GM12878 (cell line): ENCODE measurements at regions not wholly inside any gene's neighbourhood (a gene's known extent, or its start where the extent isn't known, plus 50 kb on each side); places are given as distances from the start of the nearest gene placed in this dataset.

Experiments used
- ATAC-seq: fragments of 200-7000 bp; cut with Tn5 transposase; 3 replicates; pipeline ENCODE4 v1.9.1; 2020; ENCODE audit warnings: mild to moderate bottlenecking, moderate library complexity
- BruUV-seq: library from RNA; stranded (reverse); fragments of 400-500 nt; replicated peaks from 2 replicates; lab custom pipeline; 2021; lab: Mats Ljungman, UMichigan
- CTCF ChIA-PET: fragments of 300-600 bp; sonication (Branson Sonifier 250); formaldehyde crosslinking; extraction: SDS; loops from one replicate; lab custom pipeline; 2021; ENCODE audit warnings: inconsistent platforms; lab: Yijun Ruan, JAX
- POLR2A ChIA-PET: fragments of 350-600 bp; formaldehyde crosslinking; extraction: SDS; loops from one replicate; lab custom pipeline; 2021; ENCODE audit warnings: inconsistent platforms; lab: Charles Lee
- RAD21 ChIA-PET: fragments of 300-600 bp; sonication (Branson Sonifier 250); formaldehyde crosslinking; loops from one replicate; lab custom pipeline; 2023; ENCODE audit warnings: antibody characterized with exemption; ENCODE audit not compliant: unreplicated experiment; lab: Charles Lee
- SMC1A ChIA-PET: fragments of 300-600 bp; sonication (Branson Sonifier 250); formaldehyde crosslinking; loops from one replicate; lab custom pipeline; 2023; ENCODE audit not compliant: unreplicated experiment, uncharacterized antibody; lab: Charles Lee
- DNase-seq: peaks from one replicate; pipeline ENCODE4 v3.0.0-alpha.2; 2011; ENCODE audit warnings: low read depth, low spot score
- FAIRE-seq: peaks from 3 replicates; lab custom pipeline; 2011; peaks lifted over from hg19 to GRCh38; lab: Jason Lieb, UNC
- H2AFZ ChIP-seq: 2 replicates; pipeline ENCODE4 v1.6.0; 2011; ENCODE audit warnings: low read depth, low read length, control low read depth; ENCODE audit not compliant: control insufficient read depth
- H3K27ac ChIP-seq: 2 replicates; pipeline ENCODE4 v1.5.1; 2011; ENCODE audit warnings: control low read depth; ENCODE audit not compliant: control insufficient read depth, insufficient read depth
- H3K27me3 ChIP-seq, 2 experiments: replicated peaks in 1 of 2; 2 replicates each; pipeline versions ENCODE4 v1.6.0 to v1.6.1; 2011; ENCODE audit warnings: low read length in 1 of 2; ENCODE audit not compliant: control insufficient read depth in 2 of 2, insufficient read depth in 2 of 2
- H3K36me3 ChIP-seq, 2 experiments: 2 replicates each; pipeline ENCODE4 v1.5.1; 2011; ENCODE audit warnings: low read length in 1 of 2; ENCODE audit not compliant: control insufficient read depth in 2 of 2, insufficient read depth in 2 of 2
- H3K4me1 ChIP-seq: 2 replicates; pipeline ENCODE4 v1.6.1; 2011; ENCODE audit warnings: mild to moderate bottlenecking, low read length, moderate library complexity, mixed read lengths; ENCODE audit not compliant: control insufficient read depth, insufficient read depth
- H3K4me2 ChIP-seq: 2 replicates; pipeline ENCODE4 v1.6.0; 2011; ENCODE audit warnings: control low read depth; ENCODE audit not compliant: control insufficient read depth, insufficient read depth
- H3K4me3 ChIP-seq: fragments of 200-600 bp; sonication (generic); 2 replicates; pipeline ENCODE4 v1.5.1; 2016
- H3K79me2 ChIP-seq: 2 replicates; pipeline ENCODE4 v1.6.0; 2011; ENCODE audit warnings: low read length; ENCODE audit not compliant: control insufficient read depth, insufficient read depth
- H3K9ac ChIP-seq: 2 replicates; pipeline ENCODE4 v1.8.0; 2011; ENCODE audit warnings: low read length, control low read depth, mixed read lengths; ENCODE audit not compliant: control insufficient read depth, insufficient read depth
- H3K9me3 ChIP-seq: replicated peaks from 3 replicates; pipeline ENCODE4 v1.5.1; 2011; ENCODE audit warnings: mild to moderate bottlenecking, low read length; ENCODE audit not compliant: control insufficient read depth, insufficient read depth
- H4K20me1 ChIP-seq: 2 replicates; pipeline ENCODE4 v1.6.0; 2011; ENCODE audit not compliant: control insufficient read depth, insufficient read depth
- BMI1 ChIP-seq: fragments of 450-650 bp; IDR thresholded peaks from 2 replicates; pipeline ENCODE4 v1.6.1; 2016; ENCODE audit warnings: mild to moderate bottlenecking, moderate library complexity, borderline replicate concordance
- BRCA1 ChIP-seq: IDR thresholded peaks from 2 replicates; pipeline ENCODE4 v1.6.1; 2011; ENCODE audit warnings: low read depth, low read length, improper control_type of control experiment
- CBX5 ChIP-seq: sonication (generic); IDR thresholded peaks from 2 replicates; pipeline ENCODE4 v1.6.1; 2016; ENCODE audit warnings: low read depth, moderate library complexity, mild to moderate bottlenecking, inconsistent platforms
- CHD2 ChIP-seq: IDR thresholded peaks from 2 replicates; pipeline ENCODE4 v1.6.1; 2011; ENCODE audit warnings: low read depth, low read length, improper control_type of control experiment, borderline replicate concordance
- EP300 ChIP-seq, 2 experiments: fragments of 150-350 bp in 1 of 2; IDR thresholded peaks; 2 replicates each; pipeline ENCODE4 v1.6.1; 2011 to 2012; ENCODE audit warnings: low read depth in 2 of 2, low read length in 2 of 2, borderline replicate concordance in 1 of 2, improper control_type of control experiment in 1 of 2, inconsistent platforms in 1 of 2; ENCODE audit not compliant: control insufficient read depth in 1 of 2
- FOXM1 ChIP-seq: IDR thresholded peaks from 2 replicates; pipeline ENCODE4 v1.6.1; 2012; ENCODE audit warnings: low read depth, mild to moderate bottlenecking, inconsistent platforms, low read length, moderate library complexity
- GATAD2B ChIP-seq: fragments of 450-650 bp; conservative IDR thresholded peaks from 2 replicates; pipeline ENCODE4 v1.6.1; 2017; ENCODE audit warnings: low read depth, mild to moderate bottlenecking, moderate library complexity
- HDAC2 ChIP-seq: fragments of 200-600 bp; sonication (generic); IDR thresholded peaks from 2 replicates; pipeline ENCODE4 v1.6.1; 2017
- HDAC6 ChIP-seq: fragments of 200-600 bp; sonication (generic); IDR thresholded peaks from one replicate; pipeline ENCODE4 v1.8.0; 2017; ENCODE audit warnings: antibody characterized with exemption; ENCODE audit not compliant: unreplicated experiment
- IRF5 ChIP-seq: fragments of 450-650 bp; IDR thresholded peaks from 2 replicates; pipeline ENCODE4 v1.6.1; 2017; ENCODE audit warnings: borderline replicate concordance
- NBN ChIP-seq: fragments of 450-650 bp; IDR thresholded peaks from 2 replicates; pipeline ENCODE4 v1.6.1; 2016
- NKRF ChIP-seq: fragments of 450-650 bp; conservative IDR thresholded peaks from 2 replicates; pipeline ENCODE4 v1.6.1; 2017; ENCODE audit warnings: mild to moderate bottlenecking, moderate library complexity
- PAX5 ChIP-seq: IDR thresholded peaks from 2 replicates; pipeline ENCODE4 v1.6.1; 2011; ENCODE audit warnings: low read depth, low read length, borderline replicate concordance
- POLR2AphosphoS2 ChIP-seq: IDR thresholded peaks from 2 replicates; pipeline ENCODE4 v1.6.1; 2011; ENCODE audit warnings: low read depth, mild to moderate bottlenecking, low read length, improper control_type of control experiment, moderate library complexity
- RAD21 ChIP-seq: IDR thresholded peaks from 2 replicates; pipeline ENCODE4 v1.6.1; 2011; ENCODE audit warnings: mild to moderate bottlenecking, low read depth, low read length, moderate library complexity; ENCODE audit not compliant: insufficient read depth
- SIX5 ChIP-seq: IDR thresholded peaks from 2 replicates; pipeline ENCODE4 v1.6.1; 2011; ENCODE audit warnings: mild to moderate bottlenecking, low read depth, low read length, moderate library complexity; ENCODE audit not compliant: severe bottlenecking
- SUPT20H ChIP-seq: IDR thresholded peaks from 2 replicates; pipeline ENCODE4 v1.6.1; 2011; ENCODE audit warnings: low read depth, mild to moderate bottlenecking, low read length, moderate library complexity, borderline replicate concordance; ENCODE audit not compliant: control insufficient read depth
- WRNIP1 ChIP-seq: IDR thresholded peaks from 2 replicates; pipeline ENCODE4 v1.6.1; 2011; ENCODE audit warnings: low read depth, low read length, improper control_type of control experiment, borderline replicate concordance
- in situ Hi-C: fragments of 300-500 bp; cut with MboI; formaldehyde crosslinking; loops from 9 replicates; pipeline ENCODE4 v1.14.3; 2018; ENCODE audit warnings: mixed read lengths
- intact Hi-C: fragments of 100-400 bp; cut with micrococcal nuclease; formaldehyde crosslinking; loops from one replicate; pipeline ENCODE4 v1.14.2; 2022; ENCODE audit not compliant: unreplicated experiment

- H3K4me1 ChIP-seq = no peaks in the 10 kb centered on the region
- H3K4me3 ChIP-seq = no peak overlapping the region
- H3K27me3 ChIP-seq = no peaks in the 10 kb centered on the region
- RAD21 ChIA-PET = no interaction called here
- DNase-seq = no peak
- CTCF ChIA-PET = no interaction called here
- H4K20me1 ChIP-seq = no peaks in the 10 kb centered on the region
- H3K36me3 ChIP-seq = no peaks in the 10 kb centered on the region
- no peak overlapping the region for H3K27ac ChIP-seq
- H3K4me2 ChIP-seq = no peak overlapping the region
- no peak for ATAC-seq
- no TSS peak for BruUV-seq
- no peaks in the 10 kb centered on the region; the same call in 2 of the 3 replicates for H3K9me3 ChIP-seq
- H2AFZ ChIP-seq = no peak overlapping the region
- intact Hi-C loops (no loop called here), in situ Hi-C loops (no loop called here)
- TF ChIP-seq FOXM1 (no peak), RAD21 (no peak), HDAC6 (no peak), EP300 (IDR thresholded peaks at IDR 0.05; ENCODE audit: borderline replicate concordance in 1 of 2, control insufficient read depth in 1 of 2, low read depth in 2 of 2, low read length in 2 of 2) (no peak), CBX5 (no peak), GATAD2B (no peak), WRNIP1 (no peak), POLR2AphosphoS2 (no peak), SIX5 (no peak), SUPT20H (no peak), NBN (no peak), BMI1 (no peak), HDAC2 (no peak), CHD2 (no peak), PAX5 (no peak), BRCA1 (no peak), IRF5 (no peak), NKRF (no peak)
- no peak for FAIRE-seq
- no peak overlapping the region for H3K9ac ChIP-seq
- SMC1A ChIA-PET = interaction anchor here (0.6 kb wide), 1 partner anchor 597 kb away, joined by 3 read pairs; no protein-coding TSS in a partner anchor
- POLR2A ChIA-PET = no interaction called here
- no peaks in the 10 kb centered on the region for H3K79me2 ChIP-seq
These were observed 556.0 kb upstream of the CXADR start for GRCh38 chr21:16956824-16957223.
